ENCODE measurements at regions not wholly inside any gene's neighbourhood (a gene's known extent, or its start where the extent isn't known, plus 50 kb on each side); places are given as distances from the start of the nearest gene placed in this dataset.
A peak's percentile ranks its signal among the peaks of the same experiment; 100 is the strongest.

- H3K4me3 ChIP-seq (ENCODE audit: low read length), result no peak overlapping the region
- DNase-seq (ENCODE audit: low read depth, low spot score), result no peak
Measured at GRCh38 chr2:42960002-42960841, 167.8 kb upstream of the HAAO start.

GRCh38 chr2:42959234-42960001 is 167.0 kb upstream of the HAAO start:
- DNase-seq (ENCODE audit: low read depth, low spot score), result no peak
- no peak overlapping the region for H3K4me3 ChIP-seq (ENCODE audit: low read length)

- DNase-seq (ENCODE audit: low read depth, low spot score), result no peak
Measured at GRCh38 chr2:42958741-42959233, 166.4 kb upstream of the HAAO start.

GRCh38 chr2:42957861-42958301 is 165.5 kb upstream of the HAAO start:
- no peak for DNase-seq (ENCODE audit: low read depth, low spot score)
- H3K4me3 ChIP-seq (ENCODE audit: low read length), result no peak overlapping the region

More at GRCh38 chr2:42958741-42959233, 166.4 kb upstream of the HAAO start:
- H3K4me3 ChIP-seq (ENCODE audit: low read length), result no peak overlapping the region

- DNase-seq (ENCODE audit: low read depth, low spot score), result no peak
- H3K4me3 ChIP-seq (ENCODE audit: low read length), result no peak overlapping the region
Measured at GRCh38 chr2:42957109-42957860, 164.9 kb upstream of the HAAO start.

DNA sequence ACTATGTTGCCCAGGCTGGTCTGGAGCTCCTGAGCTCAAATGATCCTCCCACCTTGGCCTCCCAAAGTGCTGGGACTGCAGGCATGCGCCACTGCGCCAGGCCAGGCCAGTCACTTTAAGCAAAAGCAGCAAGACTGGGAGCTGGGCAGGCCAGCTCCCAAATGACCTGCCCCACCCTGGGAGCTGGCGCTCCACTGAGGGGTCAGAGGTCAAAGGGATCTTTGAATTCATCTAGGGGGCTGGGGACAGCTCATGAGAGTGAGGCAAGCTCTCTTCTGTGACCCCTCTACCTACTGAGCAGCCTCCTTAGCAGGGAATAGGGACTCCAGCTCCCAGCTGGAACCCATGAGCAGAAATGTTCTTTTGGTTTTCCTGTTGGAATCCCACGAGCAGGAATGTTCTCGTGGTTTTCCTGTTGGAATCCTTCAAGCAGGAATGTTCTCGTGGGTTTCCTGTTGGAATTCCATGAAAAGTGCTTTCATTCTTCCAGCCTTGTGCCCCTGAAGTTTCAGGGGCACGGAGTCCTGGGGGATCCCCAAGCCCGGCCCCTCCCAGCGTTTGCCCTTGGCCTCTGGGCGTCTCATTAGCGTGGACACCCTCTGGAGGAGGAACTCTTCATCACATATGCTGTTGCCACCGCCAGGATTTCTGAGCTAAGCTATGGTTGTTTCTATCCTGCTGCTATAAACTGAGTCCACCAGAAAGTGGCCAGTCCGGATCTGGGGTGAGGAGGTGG is 162.0 kb upstream of the HAAO start:
- DNase-seq (ENCODE audit: low read depth, low spot score), result no peak
- H3K4me3 ChIP-seq (ENCODE audit: low read length), result no peak overlapping the region

- no peak for DNase-seq (ENCODE audit: low read depth, low spot score)
- H3K4me3 ChIP-seq (ENCODE audit: low read length), result no peak overlapping the region
Measured at GRCh38 chr2:42953216-42953615, 160.8 kb upstream of the HAAO start.

DNA sequence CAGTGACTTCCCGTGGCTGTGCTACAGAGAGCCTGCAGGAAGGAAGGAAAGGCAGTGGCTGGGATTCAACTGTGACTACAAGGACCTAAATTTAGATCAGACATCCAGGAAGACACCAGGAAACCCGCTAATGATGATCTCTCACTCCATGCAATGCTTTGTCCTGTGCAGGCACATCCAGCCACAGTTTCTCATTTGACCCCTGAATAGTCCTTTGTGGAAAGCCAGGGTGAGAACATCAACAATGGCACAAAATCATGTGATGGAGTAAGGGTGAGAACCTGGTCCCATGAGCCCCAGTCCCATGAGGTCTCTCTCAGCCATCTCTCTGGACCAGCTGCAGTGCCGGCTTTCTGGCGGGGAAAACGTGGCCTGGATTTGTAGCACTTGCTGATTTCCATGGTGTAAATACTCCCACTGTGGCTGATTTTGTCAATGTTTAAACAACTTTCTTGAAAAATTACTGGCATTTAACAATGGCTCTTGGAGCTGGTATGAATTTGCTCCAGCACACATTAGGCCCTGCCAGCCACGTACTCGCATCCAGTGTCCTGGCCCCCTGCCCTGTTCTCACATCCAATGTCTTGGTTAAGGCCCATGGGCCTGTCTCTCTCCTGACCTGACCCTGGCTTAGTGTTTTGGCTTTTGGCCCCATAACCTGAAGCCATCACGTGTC is 159.0 kb upstream of the HAAO start:
- H3K4me3 ChIP-seq (ENCODE audit: low read length), result no peak overlapping the region
- no peak for DNase-seq (ENCODE audit: low read depth, low spot score)

GRCh38 chr2:42949125-42949524 is 156.7 kb upstream of the HAAO start:
- peak; percentile 79 for DNase-seq (ENCODE audit: low read depth, low spot score)
- H3K4me3 ChIP-seq (ENCODE audit: low read length), result no peak overlapping the region

GRCh38 chr2:42947809-42948600 is 155.6 kb upstream of the HAAO start:
- DNase-seq (ENCODE audit: low read depth, low spot score), result no peak
- no peak overlapping the region for H3K4me3 ChIP-seq (ENCODE audit: low read length)

DNA sequence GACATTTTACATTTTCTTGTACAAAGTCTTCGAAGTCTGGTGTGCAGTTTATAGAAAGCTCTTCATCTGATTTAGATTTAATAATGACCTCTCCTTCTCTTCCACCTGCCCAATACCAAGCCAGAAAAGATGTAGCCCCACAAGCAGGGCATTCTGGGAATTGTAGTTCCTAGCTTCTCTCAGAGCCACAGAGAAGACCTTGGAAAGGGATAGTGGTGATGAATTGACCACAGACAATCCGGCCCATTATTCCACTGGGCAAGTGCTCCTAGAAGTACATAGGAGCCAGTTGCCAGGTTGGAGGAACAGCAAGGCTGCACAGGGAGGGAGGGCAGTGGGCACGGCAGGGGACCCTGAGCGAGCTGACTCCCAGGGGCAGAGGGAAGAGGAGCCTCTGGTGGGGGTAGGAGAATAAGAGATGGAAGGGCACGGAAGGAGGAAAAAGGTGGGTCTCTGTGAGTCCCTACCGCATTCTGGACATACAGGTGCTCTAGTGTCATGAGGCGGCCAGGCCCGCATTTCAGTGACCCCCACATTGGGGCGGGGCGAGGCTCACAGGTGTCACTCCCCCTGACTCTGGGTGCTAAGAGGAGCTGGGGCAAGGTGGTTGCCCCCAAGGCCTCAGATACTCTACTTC is 152.5 kb upstream of the HAAO start:
- no peak for DNase-seq (ENCODE audit: low read depth, low spot score)
- no peak overlapping the region for H3K4me3 ChIP-seq (ENCODE audit: low read length)

- no peak overlapping the region for H3K4me3 ChIP-seq (ENCODE audit: low read length)
- DNase-seq (ENCODE audit: low read depth, low spot score), result no peak
Measured at GRCh38 chr2:42942990-42943493, 150.7 kb upstream of the HAAO start.

GRCh38 chr2:42942214-42942989 is 150.0 kb upstream of the HAAO start:
- no peak overlapping the region for H3K4me3 ChIP-seq (ENCODE audit: low read length)
- DNase-seq (ENCODE audit: low read depth, low spot score), result no peak

DNA sequence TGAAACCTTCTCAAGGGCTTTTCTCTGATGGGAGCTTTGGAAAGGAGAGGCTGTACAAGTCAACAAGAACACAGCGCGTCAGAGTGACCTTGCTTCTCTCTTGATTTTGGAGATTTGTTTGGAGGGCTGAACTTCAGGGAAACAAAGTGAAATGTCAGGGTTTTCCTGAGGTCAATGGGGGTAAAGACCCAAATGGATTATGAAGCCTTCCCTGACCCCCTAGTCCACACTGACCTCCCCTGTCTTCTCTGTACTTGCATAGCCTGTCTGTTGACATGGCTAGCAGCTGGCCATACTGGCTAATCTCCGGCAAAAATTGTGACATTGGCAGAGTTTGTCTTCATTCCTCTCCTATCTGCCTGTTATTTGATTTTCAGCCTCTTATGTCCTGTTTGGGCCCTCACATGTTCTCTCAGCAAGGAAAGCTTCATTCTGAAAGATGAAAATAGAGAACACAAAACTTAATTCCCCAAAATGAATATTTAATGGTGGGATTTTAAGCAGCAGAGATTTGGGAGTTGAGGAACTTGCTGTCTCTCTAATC is 149.3 kb upstream of the HAAO start:
- no peak for DNase-seq (ENCODE audit: low read depth, low spot score)
- no peak overlapping the region for H3K4me3 ChIP-seq (ENCODE audit: low read length)

DNA sequence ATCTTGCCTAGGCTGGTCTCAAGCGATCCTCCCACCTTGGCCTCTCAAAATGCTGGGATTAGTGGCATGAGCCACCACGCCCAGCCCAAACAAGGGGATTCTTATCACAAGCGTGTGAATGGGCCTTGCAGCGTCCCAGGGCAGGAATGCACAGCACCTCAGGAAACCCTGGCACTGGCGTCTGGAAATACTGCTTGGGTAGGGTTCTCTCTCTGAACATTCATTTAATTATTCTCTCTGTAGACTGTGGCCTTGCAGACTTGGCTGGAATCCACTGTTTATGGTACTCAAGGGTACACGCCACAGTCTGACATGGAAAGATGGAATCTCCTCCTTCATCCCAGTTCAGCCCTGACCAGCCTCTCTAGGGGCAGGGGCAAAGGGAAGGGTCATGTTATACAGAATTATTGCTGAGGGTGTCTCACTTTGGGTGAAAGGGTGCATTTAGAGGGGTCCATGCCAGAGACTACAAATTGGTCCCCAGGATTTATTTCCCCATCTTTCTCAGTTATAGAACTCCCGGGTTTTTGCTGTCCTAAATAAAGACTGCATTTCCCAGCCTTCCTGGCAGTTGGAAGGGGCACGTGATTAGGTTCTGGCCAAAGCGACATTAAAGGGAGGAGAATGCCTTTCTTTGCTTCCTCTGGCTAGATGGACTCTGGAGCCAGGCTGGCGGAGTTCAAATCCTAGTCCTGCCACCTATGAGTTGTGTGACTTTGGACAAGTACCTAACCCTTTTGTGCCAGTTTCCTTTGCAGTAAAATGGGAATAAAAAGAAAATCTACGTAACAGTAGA is 147.2 kb upstream of the HAAO start:
- no peak overlapping the region for H3K4me3 ChIP-seq (ENCODE audit: low read length)
- no peak for DNase-seq (ENCODE audit: low read depth, low spot score)
